HG03432 (cell line): ENCODE measurements at regions not wholly inside any gene's neighbourhood (a gene's known extent, or its start where the extent isn't known, plus 50 kb on each side); places are given as distances from the start of the nearest gene placed in this dataset.

Experiments used
- ATAC-seq: cut with Tn5 transposase; IDR thresholded peaks from one replicate; pipeline ENCODE4 v1.9.1; 2021; ENCODE audit warnings: mild to moderate bottlenecking, moderate library complexity; ENCODE audit not compliant: unreplicated experiment

GRCh38 chr7:33725111-33726025, 180.0 kb upstream of the BMPER start:
- ATAC-seq = no peak

GRCh38 chr7:33726582-33726981, 178.8 kb upstream of the BMPER start:
- ATAC-seq = no peak

- ATAC-seq = no peak
Measured at GRCh38 chr7:33727315-33727714, 178.0 kb upstream of the BMPER start.

- ATAC-seq = no peak
Measured at GRCh38 chr7:33728873-33729551, 176.3 kb upstream of the BMPER start.

- ATAC-seq = no peak
Measured at GRCh38 chr7:33729726-33730125, 175.6 kb upstream of the BMPER start.

- ATAC-seq = no peak
Measured at GRCh38 chr7:33730958-33731357, 174.4 kb upstream of the BMPER start.

GRCh38 chr7:33731912-33732311, 173.4 kb upstream of the BMPER start:
- no peak for ATAC-seq

GRCh38 chr7:33732462-33732861, 172.9 kb upstream of the BMPER start:
- no peak for ATAC-seq

- ATAC-seq = no peak
Measured at GRCh38 chr7:33733870-33734650, 171.3 kb upstream of the BMPER start.

- ATAC-seq = no peak
Measured at GRCh38 chr7:33735403-33735802, 169.9 kb upstream of the BMPER start.

- ATAC-seq = no peak
Measured at GRCh38 chr7:33736521-33737221, 168.7 kb upstream of the BMPER start.

GRCh38 chr7:33738260-33738935, 166.9 kb upstream of the BMPER start:
- no peak for ATAC-seq

GRCh38 chr7:33739286-33739685, 166.1 kb upstream of the BMPER start:
- ATAC-seq = no peak

GRCh38 chr7:33742521-33742920, 162.8 kb upstream of the BMPER start:
- no peak for ATAC-seq

GRCh38 chr7:33742999-33743587, 162.2 kb upstream of the BMPER start:
- ATAC-seq = no peak

GRCh38 chr7:33743594-33743993, 161.7 kb upstream of the BMPER start:
- ATAC-seq = no peak

- ATAC-seq = no peak
Measured at GRCh38 chr7:33744293-33745075, 160.9 kb upstream of the BMPER start.

- ATAC-seq = no peak
Measured at GRCh38 chr7:33745934-33746333, 159.4 kb upstream of the BMPER start.

- no peak for ATAC-seq
Measured at GRCh38 chr7:33748793-33749192, 156.5 kb upstream of the BMPER start.
